ENCODE measurements at regions not wholly inside any gene's neighbourhood (a gene's known extent, or its start where the extent isn't known, plus 50 kb on each side); places are given as distances from the start of the nearest gene placed in this dataset.

DNA sequence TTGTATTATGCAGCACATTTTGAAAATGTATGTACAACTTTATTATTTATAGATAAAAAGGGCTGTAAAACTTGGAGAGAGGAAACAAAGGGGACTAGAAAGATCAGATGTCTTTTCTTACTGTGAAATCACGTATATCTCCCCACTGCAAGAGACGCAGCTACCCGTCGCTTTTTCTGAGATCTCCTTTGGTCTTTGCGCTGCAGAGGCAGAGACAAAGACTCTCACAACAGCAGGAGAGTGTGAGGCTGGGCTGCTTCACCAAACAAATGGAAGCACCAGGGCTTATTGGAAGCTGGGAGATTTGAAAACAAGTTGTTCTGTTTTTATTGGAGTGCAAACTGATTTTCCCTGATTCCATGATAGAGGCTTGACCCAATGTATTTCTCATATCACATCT is 129.0 kb upstream of the PARD3B start:
- Mint-ChIP-seq H3K4me3 (no peak overlapping the region), H3K9me3 (ENCODE audit: low read depth) (peaks cover 12% of the 10 kb centered on the region), H3K4me1 (ENCODE audit: low read depth) (no peaks in the 10 kb centered on the region), H3K27ac (no peak overlapping the region), H3K36me3 (peaks cover 5% of the 10 kb centered on the region), H3K27me3 (peaks cover 7% of the 10 kb centered on the region)

GRCh38 chr2:204425821-204426220 is 119.5 kb upstream of the PARD3B start:
- H3K4me3 Mint-ChIP-seq, result no peak overlapping the region
- peaks cover 3% of the 10 kb centered on the region for H3K36me3 Mint-ChIP-seq
- no peaks in the 10 kb centered on the region for H3K4me1 Mint-ChIP-seq (ENCODE audit: low read depth)
- peaks cover 9% of the 10 kb centered on the region for H3K9me3 Mint-ChIP-seq (ENCODE audit: low read depth)
- peaks cover 3% of the 10 kb centered on the region for H3K27me3 Mint-ChIP-seq
- H3K27ac Mint-ChIP-seq, result no peak overlapping the region

- Mint-ChIP-seq H3K36me3 (peaks cover 3% of the 10 kb centered on the region), H3K27ac (no peak overlapping the region), H3K4me1 (ENCODE audit: low read depth) (no peaks in the 10 kb centered on the region), H3K9me3 (ENCODE audit: low read depth) (peaks cover 17% of the 10 kb centered on the region), H3K27me3 (peaks cover 8% of the 10 kb centered on the region), H3K4me3 (no peak overlapping the region)
Observed at GRCh38 chr2:204428675-204429074, 116.6 kb upstream of the PARD3B start.

DNA sequence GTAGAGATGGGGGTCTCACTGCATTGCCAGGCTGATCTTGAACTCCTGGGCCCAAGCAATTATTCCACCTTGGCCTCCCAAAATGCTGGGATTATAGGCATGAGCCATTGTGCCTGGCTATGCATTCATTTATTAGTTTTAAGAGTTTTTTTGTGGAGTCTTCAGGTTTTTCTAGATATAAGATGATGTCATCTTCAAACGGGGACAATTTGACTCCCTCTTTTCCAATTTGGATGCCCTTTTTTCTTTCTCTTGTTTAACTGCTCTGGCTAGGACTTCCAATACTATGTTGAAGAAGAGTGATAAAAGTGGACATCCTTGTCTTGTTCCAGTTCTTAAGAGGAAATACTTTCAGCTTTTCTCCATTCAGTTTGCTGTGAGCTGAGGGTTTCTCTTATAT is 113.7 kb upstream of the PARD3B start:
- H3K4me3 Mint-ChIP-seq, result no peak overlapping the region
- peaks cover 3% of the 10 kb centered on the region for H3K36me3 Mint-ChIP-seq
- peaks cover 6% of the 10 kb centered on the region for H3K27me3 Mint-ChIP-seq
- peaks cover 14% of the 10 kb centered on the region for H3K9me3 Mint-ChIP-seq (ENCODE audit: low read depth)
- no peaks in the 10 kb centered on the region for H3K4me1 Mint-ChIP-seq (ENCODE audit: low read depth)
- no peak overlapping the region for H3K27ac Mint-ChIP-seq

GRCh38 chr2:204432196-204432595 is 113.1 kb upstream of the PARD3B start:
- Mint-ChIP-seq H3K9me3 (ENCODE audit: low read depth) (peaks cover 14% of the 10 kb centered on the region), H3K27me3 (peaks cover 6% of the 10 kb centered on the region), H3K36me3 (peaks cover 3% of the 10 kb centered on the region), H3K4me1 (ENCODE audit: low read depth) (no peaks in the 10 kb centered on the region), H3K27ac (no peak overlapping the region), H3K4me3 (no peak overlapping the region)

DNA sequence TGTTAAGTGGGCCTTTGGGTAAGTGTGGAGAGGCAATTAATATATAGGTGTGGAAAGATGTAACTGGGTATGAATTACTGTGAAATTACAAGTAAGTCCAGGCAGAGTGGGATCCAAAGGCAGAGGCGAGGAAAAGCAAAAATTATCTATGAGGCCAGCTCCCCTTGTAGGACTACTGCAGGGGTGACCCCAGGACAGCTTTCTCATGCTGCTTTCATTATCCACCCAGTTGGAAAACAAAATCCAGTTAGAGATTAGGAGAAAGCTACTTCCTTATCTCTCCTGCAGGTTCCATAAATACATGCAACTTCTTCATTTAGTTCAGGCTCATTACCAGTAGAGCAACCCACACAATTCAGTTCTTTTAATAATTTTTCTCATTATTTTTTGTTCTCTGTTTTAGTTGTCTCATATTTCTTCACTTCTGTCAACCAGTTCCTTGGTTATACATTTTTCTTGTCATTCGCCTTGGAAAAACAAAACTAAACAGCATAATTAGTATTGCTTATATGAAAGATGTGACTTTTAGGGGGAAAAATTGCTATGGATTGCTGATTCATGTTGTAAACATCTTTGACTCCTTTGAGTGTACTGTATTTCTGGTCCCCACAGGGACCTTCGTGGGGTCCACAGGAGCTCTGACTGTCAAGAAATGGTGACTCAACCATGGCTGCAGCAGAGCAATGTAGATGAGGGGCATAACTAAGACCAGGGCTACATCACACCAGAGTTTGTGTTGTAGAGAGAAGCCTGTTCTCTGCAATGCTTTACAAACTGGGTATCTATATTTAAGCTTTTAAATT is 110.4 kb upstream of the PARD3B start:
- H3K27ac Mint-ChIP-seq, result no peak overlapping the region
- no peaks in the 10 kb centered on the region for H3K4me1 Mint-ChIP-seq (ENCODE audit: low read depth)

GRCh38 chr2:204436230-204436629 is 109.0 kb upstream of the PARD3B start:
- Mint-ChIP-seq H3K9me3 (ENCODE audit: low read depth) (peaks cover 14% of the 10 kb centered on the region), H3K36me3 (peaks cover 3% of the 10 kb centered on the region), H3K4me1 (ENCODE audit: low read depth) (no peaks in the 10 kb centered on the region), H3K4me3 (no peak overlapping the region), H3K27me3 (peaks cover 10% of the 10 kb centered on the region), H3K27ac (no peak overlapping the region)

More for the DNA sequence above, 110.4 kb upstream of the PARD3B start:
- Mint-ChIP-seq H3K27me3 (peaks cover 10% of the 10 kb centered on the region), H3K36me3 (peaks cover 3% of the 10 kb centered on the region), H3K4me3 (no peak overlapping the region), H3K9me3 (ENCODE audit: low read depth) (peaks cover 14% of the 10 kb centered on the region)

GRCh38 chr2:204437408-204437807 is 107.9 kb upstream of the PARD3B start:
- Mint-ChIP-seq H3K4me3 (no peak overlapping the region), H3K4me1 (ENCODE audit: low read depth) (no peaks in the 10 kb centered on the region), H3K27me3 (peaks cover 10% of the 10 kb centered on the region), H3K9me3 (ENCODE audit: low read depth) (peaks cover 10% of the 10 kb centered on the region), H3K27ac (no peak overlapping the region), H3K36me3 (peaks cover 3% of the 10 kb centered on the region)

- Mint-ChIP-seq H3K4me3 (no peak overlapping the region), H3K4me1 (ENCODE audit: low read depth) (no peaks in the 10 kb centered on the region), H3K36me3 (no peaks in the 10 kb centered on the region), H3K27me3 (peaks cover 6% of the 10 kb centered on the region), H3K27ac (no peak overlapping the region), H3K9me3 (ENCODE audit: low read depth) (peaks cover 4% of the 10 kb centered on the region)
Observed at GRCh38 chr2:204437815-204438756, 107.2 kb upstream of the PARD3B start.

GRCh38 chr2:204441316-204441715 is 104.0 kb upstream of the PARD3B start:
- no peaks in the 10 kb centered on the region for H3K36me3 Mint-ChIP-seq
- H3K27me3 Mint-ChIP-seq, result peaks cover 9% of the 10 kb centered on the region
- H3K4me3 Mint-ChIP-seq, result no peak overlapping the region
- no peaks in the 10 kb centered on the region for H3K4me1 Mint-ChIP-seq (ENCODE audit: low read depth)
- no peak overlapping the region for H3K27ac Mint-ChIP-seq
- H3K9me3 Mint-ChIP-seq (ENCODE audit: low read depth), result peaks cover 5% of the 10 kb centered on the region

DNA sequence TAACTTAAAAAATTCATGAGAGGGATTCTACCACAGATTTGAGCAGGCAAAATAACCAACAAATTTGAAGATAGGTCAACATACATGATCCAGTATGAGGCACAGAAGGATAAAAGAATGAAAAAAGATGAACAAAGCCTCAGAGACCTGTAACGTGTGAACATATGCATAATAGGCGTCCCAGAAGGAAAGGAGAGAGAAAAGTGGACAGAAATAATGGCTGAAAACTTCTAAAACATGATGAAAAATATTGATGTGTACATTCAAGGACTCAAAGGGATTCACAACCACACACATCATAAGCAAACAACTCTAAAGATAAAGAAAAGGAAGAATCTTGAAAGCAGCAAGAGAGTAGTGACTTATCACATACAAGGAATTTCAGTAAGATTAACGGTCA is 100.1 kb upstream of the PARD3B start:
- no peak overlapping the region for H3K27ac Mint-ChIP-seq
- no peaks in the 10 kb centered on the region for H3K36me3 Mint-ChIP-seq
- no peak overlapping the region for H3K4me3 Mint-ChIP-seq
- H3K4me1 Mint-ChIP-seq (ENCODE audit: low read depth), result no peaks in the 10 kb centered on the region
- H3K9me3 Mint-ChIP-seq (ENCODE audit: low read depth), result peaks cover 5% of the 10 kb centered on the region
- H3K27me3 Mint-ChIP-seq, result peaks cover 14% of the 10 kb centered on the region

- Mint-ChIP-seq H3K4me1 (ENCODE audit: low read depth) (no peaks in the 10 kb centered on the region), H3K36me3 (no peaks in the 10 kb centered on the region), H3K27ac (no peak overlapping the region), H3K4me3 (no peak overlapping the region), H3K9me3 (ENCODE audit: low read depth) (peaks cover 5% of the 10 kb centered on the region), H3K27me3 (peaks cover 14% of the 10 kb centered on the region)
Observed at GRCh38 chr2:204447722-204448121, 97.6 kb upstream of the PARD3B start.

DNA sequence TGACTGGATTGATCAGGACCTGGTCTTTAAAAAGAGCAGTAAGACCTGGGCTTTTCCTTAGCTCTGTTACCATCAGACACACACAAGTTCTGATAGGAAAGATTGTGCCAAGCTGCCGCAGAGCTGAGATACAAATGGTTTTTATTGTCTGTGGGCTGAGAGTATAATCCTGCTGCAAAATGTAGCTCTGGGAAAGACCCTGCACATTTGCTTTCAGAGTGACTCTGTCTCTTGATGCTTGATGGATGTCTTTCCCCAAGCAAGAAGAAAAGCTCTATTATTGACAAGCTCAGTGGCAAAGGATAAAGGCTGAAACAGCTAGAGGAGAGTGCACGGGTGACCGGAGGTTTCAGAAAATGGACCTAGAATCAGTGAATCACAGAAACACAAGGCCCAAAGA is 95.3 kb upstream of the PARD3B start:
- Mint-ChIP-seq H3K9me3 (ENCODE audit: low read depth) (peaks cover 4% of the 10 kb centered on the region), H3K36me3 (no peaks in the 10 kb centered on the region), H3K4me1 (ENCODE audit: low read depth) (no peaks in the 10 kb centered on the region), H3K27me3 (peaks cover 11% of the 10 kb centered on the region), H3K4me3 (no peak overlapping the region), H3K27ac (no peak overlapping the region)

GRCh38 chr2:204451766-204452165 is 93.5 kb upstream of the PARD3B start:
- Mint-ChIP-seq H3K4me3 (no peak overlapping the region), H3K9me3 (ENCODE audit: low read depth) (no peaks in the 10 kb centered on the region), H3K4me1 (ENCODE audit: low read depth) (no peaks in the 10 kb centered on the region), H3K27me3 (peaks cover 6% of the 10 kb centered on the region), H3K27ac (no peak overlapping the region), H3K36me3 (no peaks in the 10 kb centered on the region)

DNA sequence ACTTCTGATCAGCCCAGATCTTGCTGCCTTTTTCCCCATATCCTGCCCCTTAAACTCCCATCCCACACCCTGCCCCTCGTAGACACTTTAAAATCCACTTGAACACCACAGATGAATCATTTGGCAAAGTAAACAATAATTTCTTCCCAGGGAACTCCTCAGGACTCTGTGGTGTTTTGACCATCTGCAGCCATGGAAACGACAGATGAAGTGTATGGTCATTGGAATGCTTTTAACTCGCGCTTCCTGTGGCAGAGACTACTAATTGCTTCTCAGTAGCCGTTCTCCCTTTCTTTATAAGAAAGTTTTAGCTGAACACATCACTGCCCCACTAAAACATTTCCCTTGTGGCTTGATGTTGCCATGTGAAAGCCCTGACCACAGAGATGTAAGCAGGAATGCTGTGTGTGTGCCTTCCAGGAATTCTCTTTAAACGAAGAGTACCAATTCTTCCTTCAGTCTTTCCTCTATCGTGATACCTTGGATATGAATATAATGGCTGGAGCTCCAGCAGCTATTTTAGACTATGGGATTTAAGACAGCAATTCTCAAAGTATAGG is 92.7 kb upstream of the PARD3B start:
- Mint-ChIP-seq H3K27me3 (peaks cover 10% of the 10 kb centered on the region), H3K9me3 (ENCODE audit: low read depth) (no peaks in the 10 kb centered on the region), H3K27ac (no peak overlapping the region), H3K36me3 (no peaks in the 10 kb centered on the region), H3K4me1 (ENCODE audit: low read depth) (no peaks in the 10 kb centered on the region), H3K4me3 (no peak overlapping the region)

Data from activated naive CD8-positive, alpha-beta T cell (primary cell).